ENCODE measurements at regions not wholly inside any gene's neighbourhood (a gene's known extent, or its start where the extent isn't known, plus 50 kb on each side); places are given as distances from the start of the nearest gene placed in this dataset.

DNA sequence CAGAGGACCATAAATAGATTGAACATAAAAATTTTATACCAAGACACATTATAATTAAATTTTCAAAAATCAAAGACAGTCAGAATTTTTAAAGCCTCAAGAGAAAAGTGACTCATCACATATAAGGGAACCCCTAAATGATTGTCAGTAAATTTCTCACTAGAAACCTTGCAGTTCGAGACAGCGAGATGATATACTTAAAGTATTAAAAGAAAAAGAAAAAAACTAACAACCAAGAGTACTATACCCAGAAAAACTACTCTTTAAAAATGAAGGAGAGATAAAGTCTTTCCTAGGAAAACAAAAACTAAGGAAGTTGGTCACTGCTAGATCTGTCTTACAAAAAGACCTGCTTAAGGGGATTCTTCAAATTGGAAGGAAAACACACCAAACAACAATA lies 251.4 kb upstream of the MSX2 start:
- TF ChIP-seq TAF1 (IDR thresholded peaks at IDR 0.05; ENCODE audit: low read depth, low read length) (no peak), SPI1 (IDR thresholded peaks at IDR 0.05; ENCODE audit: low read depth, low read length) (no peak)

Data from GM12891 (cell line).